Neural crest cell (in vitro differentiated cells): ENCODE measurements at regions not wholly inside any gene's neighbourhood (a gene's known extent, or its start where the extent isn't known, plus 50 kb on each side); places are given as distances from the start of the nearest gene placed in this dataset.

ENCODE experiments used
- DNase-seq: peaks from one replicate; pipeline ENCODE4 v3.0.0; 2021; ENCODE audit warnings: low read depth, mixed read lengths, low spot score
- H3K27ac Mint-ChIP-seq: one replicate; pipeline ENCODE4 v1.8.0; 2021; ENCODE audit warnings: mild to moderate bottlenecking, mixed read lengths; ENCODE audit not compliant: unreplicated experiment
- H3K27me3 Mint-ChIP-seq: 2 replicates; pipeline ENCODE4 v1.8.0; 2021; ENCODE audit warnings: low read depth, mild to moderate bottlenecking, mixed read lengths
- H3K36me3 Mint-ChIP-seq: 2 replicates; pipeline ENCODE4 v1.8.0; 2021; ENCODE audit warnings: low read depth, mild to moderate bottlenecking, mixed read lengths
- H3K4me1 Mint-ChIP-seq: 2 replicates; pipeline ENCODE4 v1.8.0; 2021; ENCODE audit warnings: mixed read lengths
- H3K4me3 Mint-ChIP-seq: one replicate; pipeline ENCODE4 v1.8.0; 2021; ENCODE audit warnings: mild to moderate bottlenecking, mixed read lengths
- H3K9me3 Mint-ChIP-seq: 2 replicates; pipeline ENCODE4 v1.8.0; 2021; ENCODE audit warnings: mixed read lengths
- TF ChIP-seq, protein P1 (sequence below): fragments of 200-600 bp; sonication (generic); conservative IDR thresholded peaks from 2 replicates; pipeline ENCODE4 v1.5.0; 2021; ENCODE audit warnings: antibody characterized with exemption, mild to moderate bottlenecking

DNA sequence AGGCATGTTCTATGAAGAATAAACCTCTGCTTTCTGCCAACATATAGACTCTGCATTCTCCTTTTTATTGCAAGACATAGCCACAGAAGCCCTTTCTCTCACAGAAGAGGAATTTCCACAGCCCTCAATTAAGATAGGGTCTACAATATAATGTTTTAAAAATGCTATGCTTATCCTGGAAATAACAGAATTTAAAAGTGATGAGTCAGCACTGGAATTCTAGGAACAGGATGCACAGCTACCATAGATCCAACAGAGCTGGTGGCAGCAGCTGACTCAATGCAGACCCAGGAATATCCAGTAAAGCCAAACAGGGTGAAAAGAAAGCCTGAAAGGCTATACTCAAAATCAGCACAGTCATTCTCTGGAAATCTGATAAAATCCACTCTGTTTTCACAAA lies 866.9 kb downstream of the TRIB2 start:
- H3K9me3 Mint-ChIP-seq, result no peaks in the 10 kb centered on the region
- no peak for DNase-seq
- H3K4me3 Mint-ChIP-seq, result no peak overlapping the region
- no peaks in the 10 kb centered on the region for H3K36me3 Mint-ChIP-seq
- peaks cover 3% of the 10 kb centered on the region for H3K27me3 Mint-ChIP-seq
- TF ChIP-seq, protein P1, sequence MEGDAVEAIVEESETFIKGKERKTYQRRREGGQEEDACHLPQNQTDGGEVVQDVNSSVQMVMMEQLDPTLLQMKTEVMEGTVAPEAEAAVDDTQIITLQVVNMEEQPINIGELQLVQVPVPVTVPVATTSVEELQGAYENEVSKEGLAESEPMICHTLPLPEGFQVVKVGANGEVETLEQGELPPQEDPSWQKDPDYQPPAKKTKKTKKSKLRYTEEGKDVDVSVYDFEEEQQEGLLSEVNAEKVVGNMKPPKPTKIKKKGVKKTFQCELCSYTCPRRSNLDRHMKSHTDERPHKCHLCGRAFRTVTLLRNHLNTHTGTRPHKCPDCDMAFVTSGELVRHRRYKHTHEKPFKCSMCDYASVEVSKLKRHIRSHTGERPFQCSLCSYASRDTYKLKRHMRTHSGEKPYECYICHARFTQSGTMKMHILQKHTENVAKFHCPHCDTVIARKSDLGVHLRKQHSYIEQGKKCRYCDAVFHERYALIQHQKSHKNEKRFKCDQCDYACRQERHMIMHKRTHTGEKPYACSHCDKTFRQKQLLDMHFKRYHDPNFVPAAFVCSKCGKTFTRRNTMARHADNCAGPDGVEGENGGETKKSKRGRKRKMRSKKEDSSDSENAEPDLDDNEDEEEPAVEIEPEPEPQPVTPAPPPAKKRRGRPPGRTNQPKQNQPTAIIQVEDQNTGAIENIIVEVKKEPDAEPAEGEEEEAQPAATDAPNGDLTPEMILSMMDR, result no peak
- no peak overlapping the region for H3K27ac Mint-ChIP-seq
- no peaks in the 10 kb centered on the region for H3K4me1 Mint-ChIP-seq

DNA sequence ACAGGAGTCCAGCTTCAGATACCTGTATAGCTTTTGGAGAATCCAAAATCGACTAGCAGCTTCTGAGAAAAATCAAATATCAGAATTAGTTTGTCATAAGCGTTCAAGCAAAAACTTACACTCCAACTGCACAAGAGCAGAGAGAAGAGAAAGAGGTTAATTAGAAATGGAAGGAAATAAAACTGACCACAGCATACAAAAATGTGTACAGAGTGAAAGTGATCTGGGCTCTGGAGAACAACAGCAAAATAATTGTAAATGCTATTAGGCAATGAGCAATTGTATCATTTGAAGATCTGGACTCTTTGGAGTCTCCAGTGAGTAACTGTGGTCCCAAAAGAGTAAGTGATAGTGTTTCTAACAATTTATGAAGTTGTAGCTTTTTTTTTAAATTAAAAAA lies 867.3 kb downstream of the TRIB2 start:
- H3K27ac Mint-ChIP-seq, result no peak overlapping the region
- H3K27me3 Mint-ChIP-seq, result peaks cover 3% of the 10 kb centered on the region
- H3K4me3 Mint-ChIP-seq, result no peak overlapping the region
- H3K9me3 Mint-ChIP-seq, result no peaks in the 10 kb centered on the region
- H3K4me1 Mint-ChIP-seq, result no peaks in the 10 kb centered on the region
- H3K36me3 Mint-ChIP-seq, result no peaks in the 10 kb centered on the region
- no peak for DNase-seq
- TF ChIP-seq, protein P1, result no peak

DNA sequence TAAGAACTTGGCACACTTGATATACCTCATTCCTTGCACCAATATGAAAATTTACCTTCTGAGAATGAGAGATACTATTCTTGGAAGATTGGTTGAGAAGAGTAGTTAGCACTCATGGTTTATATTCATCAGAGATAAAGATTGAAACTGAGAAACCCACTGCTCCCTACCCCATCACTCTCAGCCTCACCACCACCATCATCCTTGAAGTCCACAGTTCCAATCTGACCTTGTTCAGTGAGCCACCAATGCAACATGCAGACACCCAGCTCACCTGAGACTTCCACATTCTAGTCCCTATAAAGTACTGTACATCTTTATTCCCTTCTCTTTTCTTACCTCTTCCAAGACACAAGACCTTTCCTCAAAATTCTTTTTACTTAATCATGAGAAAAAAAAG lies 869.0 kb downstream of the TRIB2 start:
- H3K27ac Mint-ChIP-seq, result no peak overlapping the region
- no peak for DNase-seq
- no peaks in the 10 kb centered on the region for H3K36me3 Mint-ChIP-seq
- H3K9me3 Mint-ChIP-seq, result no peaks in the 10 kb centered on the region
- TF ChIP-seq, protein P1, result no peak
- H3K4me1 Mint-ChIP-seq, result no peaks in the 10 kb centered on the region
- H3K27me3 Mint-ChIP-seq, result no peaks in the 10 kb centered on the region
- H3K4me3 Mint-ChIP-seq, result no peak overlapping the region

DNA sequence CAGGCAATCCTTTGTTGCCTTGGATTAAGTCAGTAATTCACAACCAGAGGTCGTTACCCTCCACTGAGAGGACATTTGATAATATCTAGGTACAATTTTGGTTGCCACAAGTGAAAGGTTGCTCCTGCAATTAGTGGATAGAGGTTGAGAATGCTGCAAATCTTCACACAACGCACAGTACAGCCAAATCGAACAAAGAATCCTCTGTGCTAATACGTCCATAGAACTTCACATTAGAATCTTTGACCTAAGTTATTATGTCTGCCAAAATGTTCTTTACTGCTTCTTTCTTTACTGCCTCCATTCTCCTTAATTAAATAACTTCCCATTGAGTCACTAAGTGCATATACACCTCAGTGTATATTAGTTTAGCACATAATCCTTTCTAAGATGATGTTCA lies 879.5 kb downstream of the TRIB2 start:
- H3K27ac Mint-ChIP-seq, result no peak overlapping the region

DNA sequence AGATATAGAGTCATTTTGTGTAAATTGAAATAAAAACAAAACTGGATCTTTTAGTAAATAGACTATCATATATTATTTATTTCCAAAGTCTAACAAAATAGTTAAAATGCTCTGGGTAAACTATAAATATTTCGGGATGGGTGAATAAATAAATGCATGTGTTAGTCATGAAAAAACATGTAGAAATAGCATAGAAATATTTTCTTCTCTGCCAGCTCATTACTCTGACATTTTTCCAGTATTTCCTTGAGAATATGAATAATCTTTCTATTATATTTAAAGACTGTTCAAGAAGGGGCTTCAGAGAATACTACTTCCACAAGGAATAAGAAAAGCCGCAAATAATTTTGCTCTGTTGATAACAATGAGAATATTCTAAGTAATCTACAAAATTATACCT lies 880.4 kb downstream of the TRIB2 start:
- Mint-ChIP-seq H3K4me3 (no peak overlapping the region), H3K27ac (no peak overlapping the region), H3K36me3 (no peaks in the 10 kb centered on the region), H3K27me3 (no peaks in the 10 kb centered on the region), H3K4me1 (no peaks in the 10 kb centered on the region), H3K9me3 (no peaks in the 10 kb centered on the region)
- TF ChIP-seq, protein P1, result no peak
- no peak for DNase-seq

More for the DNA sequence above, 879.5 kb downstream of the TRIB2 start:
- Mint-ChIP-seq H3K36me3 (no peaks in the 10 kb centered on the region), H3K9me3 (no peaks in the 10 kb centered on the region), H3K4me1 (no peaks in the 10 kb centered on the region), H3K27me3 (no peaks in the 10 kb centered on the region), H3K4me3 (no peak overlapping the region)
- no peak for DNase-seq
- TF ChIP-seq, protein P1, result no peak

DNA sequence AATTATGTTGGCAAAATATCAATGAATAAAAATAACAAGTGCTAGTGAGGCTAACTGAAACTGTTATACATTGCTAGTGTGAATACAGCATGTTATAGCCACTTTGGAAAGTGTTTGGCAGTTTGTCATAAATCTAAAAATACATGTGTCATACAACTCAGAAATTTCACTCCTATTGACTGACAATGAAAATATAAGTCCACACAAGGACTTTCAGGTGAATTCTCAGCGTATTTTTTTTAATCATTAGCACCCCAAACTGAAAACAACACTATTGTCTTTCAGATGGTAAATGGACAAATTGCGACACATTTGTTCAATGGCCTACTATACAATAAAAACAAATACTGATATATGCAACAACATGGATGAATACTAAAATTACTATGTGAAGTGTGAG lies 884.8 kb downstream of the TRIB2 start:
- H3K4me3 Mint-ChIP-seq, result no peak overlapping the region
- no peaks in the 10 kb centered on the region for H3K36me3 Mint-ChIP-seq
- no peaks in the 10 kb centered on the region for H3K4me1 Mint-ChIP-seq
- TF ChIP-seq, protein P1, result no peak
- no peak overlapping the region for H3K27ac Mint-ChIP-seq
- DNase-seq, result no peak
- no peaks in the 10 kb centered on the region for H3K9me3 Mint-ChIP-seq
- no peaks in the 10 kb centered on the region for H3K27me3 Mint-ChIP-seq
